C1 segment of cervical spinal cord (tissue), 14 donors: ENCODE measurements at regions not wholly inside any gene's neighbourhood (a gene's known extent, or its start where the extent isn't known, plus 50 kb on each side); places are given as distances from the start of the nearest gene placed in this dataset.
A peak's percentile ranks its signal among the peaks of the same experiment; 100 is the strongest.
"Not testable (repeated sequence)": the region's sequence is repeated elsewhere in the genome, so short reads cannot be mapped to it uniquely, and the experiment has no call there.

Experiments
- DNase-seq, 14 donors: peaks; one replicate each; lab custom pipeline; 2025; lab: John Stamatoyannopoulos, UW

- no peak for DNase-seq
These were observed 350.6 kb upstream of the VRK2 start for GRCh38 chr2:57696016-57696415.

DNA sequence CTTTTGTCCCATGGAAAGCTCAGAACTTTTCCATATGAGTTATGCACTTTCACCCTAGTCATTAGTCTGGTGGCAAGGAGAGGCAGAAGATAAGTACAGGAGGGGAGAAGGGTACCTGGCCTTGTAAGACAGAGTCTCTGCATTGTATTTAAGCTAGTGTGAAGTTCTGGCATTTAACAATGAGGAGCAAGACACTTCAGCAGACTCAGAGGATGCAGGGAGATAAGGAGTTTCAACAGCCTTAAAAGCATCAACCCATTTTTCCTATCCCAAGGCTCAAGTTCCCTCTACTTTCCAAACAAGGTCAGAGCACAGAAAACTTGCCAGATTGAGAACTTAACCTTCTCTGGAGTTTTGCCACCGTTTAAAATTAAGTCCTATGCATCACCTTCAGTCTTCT is 348.2 kb upstream of the VRK2 start:
- DNase-seq: no peak

GRCh38 chr2:57698935-57699449 is 347.6 kb upstream of the VRK2 start:
- no peak for DNase-seq

DNA sequence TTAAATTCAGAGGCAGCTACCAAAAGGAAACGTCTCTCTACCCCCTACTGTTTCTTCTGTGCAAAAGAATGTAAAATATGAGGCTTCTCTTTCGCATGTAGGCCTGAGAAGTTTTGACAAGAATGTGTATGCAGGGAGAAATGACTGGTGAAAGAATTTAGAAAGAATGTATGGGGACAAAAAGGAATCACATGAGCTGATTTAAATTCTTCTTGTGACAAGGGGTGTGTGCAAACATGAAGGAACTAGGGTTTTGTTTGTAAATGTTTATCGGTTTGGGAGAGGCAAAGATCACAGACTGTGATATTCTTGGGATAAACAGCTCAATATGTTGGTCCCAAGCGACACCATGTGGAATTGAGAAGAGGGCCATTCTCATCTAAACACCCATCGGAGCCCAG is 345.2 kb upstream of the VRK2 start:
- no peak for DNase-seq

GRCh38 chr2:57703407-57703806 is 343.2 kb upstream of the VRK2 start:
- DNase-seq: no peak

- not testable (repeated sequence) for DNase-seq
These were observed 338.8 kb upstream of the VRK2 start for GRCh38 chr2:57707794-57708193.

DNA sequence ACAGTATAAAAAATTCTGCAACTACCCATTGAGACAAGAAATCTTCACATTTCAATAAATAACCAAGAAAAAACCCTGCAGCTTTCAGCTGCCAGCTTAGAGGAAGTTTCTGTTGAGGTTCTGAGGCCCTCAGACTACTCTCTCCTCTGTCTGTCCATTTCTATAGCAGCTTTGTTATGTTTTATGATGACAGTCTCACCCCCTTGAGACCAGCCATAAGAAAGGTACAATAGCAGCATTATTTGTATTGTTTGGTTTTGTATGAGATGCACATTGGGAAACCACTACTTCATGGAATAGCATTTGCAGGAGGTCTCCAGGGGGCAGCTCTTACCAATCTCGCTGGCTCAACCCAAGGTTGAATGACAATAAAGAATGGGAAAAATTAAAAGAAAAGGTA is 334.6 kb upstream of the VRK2 start:
- no peak for DNase-seq

DNA sequence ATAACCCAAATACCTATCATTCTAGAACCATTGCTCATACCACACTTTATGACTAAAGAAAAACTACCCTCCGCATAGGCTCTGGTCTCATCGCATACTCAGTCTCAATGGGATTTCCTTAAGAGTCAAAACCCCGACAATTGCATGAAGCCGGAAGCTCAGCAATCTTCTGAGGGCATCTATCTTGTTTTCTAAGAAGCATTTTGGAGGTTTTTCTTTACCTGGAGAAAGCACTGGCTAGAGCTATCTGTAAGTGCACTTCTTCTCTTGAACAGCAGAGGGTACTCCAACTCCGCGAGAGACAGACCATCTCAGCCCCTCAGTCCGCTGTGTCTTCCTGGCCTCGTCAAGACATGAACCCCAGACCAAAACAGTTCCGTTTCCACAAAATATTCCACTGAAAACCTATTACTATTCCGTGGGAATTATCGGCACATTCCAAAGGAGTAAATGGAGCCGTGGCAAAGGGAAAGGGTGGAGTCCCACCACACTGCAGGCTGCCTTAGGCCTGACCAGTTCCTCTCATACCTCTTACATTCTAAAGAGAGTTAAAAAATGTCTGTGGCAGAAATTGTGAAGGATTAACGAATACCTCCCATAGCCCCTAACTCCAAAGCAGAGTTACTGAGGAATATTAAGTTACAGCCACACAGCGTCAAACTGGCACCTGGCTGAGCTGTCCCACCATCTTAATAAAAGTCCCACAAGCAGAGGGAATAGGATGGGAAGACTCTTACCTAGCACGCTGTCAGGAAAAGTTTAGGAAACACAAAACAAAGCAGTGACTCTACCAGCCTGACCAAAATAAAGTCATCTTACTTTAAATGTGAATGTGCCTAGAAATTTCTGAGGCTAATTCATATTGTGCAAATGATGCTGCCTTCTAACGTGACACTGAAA is 325.6 kb upstream of the VRK2 start:
- DNase-seq: peak in 11 of 14 donors; percentile 0 to 34 (median 10)

- DNase-seq: no peak
These were observed 321.2 kb upstream of the VRK2 start for GRCh38 chr2:57725337-57725947.

DNA sequence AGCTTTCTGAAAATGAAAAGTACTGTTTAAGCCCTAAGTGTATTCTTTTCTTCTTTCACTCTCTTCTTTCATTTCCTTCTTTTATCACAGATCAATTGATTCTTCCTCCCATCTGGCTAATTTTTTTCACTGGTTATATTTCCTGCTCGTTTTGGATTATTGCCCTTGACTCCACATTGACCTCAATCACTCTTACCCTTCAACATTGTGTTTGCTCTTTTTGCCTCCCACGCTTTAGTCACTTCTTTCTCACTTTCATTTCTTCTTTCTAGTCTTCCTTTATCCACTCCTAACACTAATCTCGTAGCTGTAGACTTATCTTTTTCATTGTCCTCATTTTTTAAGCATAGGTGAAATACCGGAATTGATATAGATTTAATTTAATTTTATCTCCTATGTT is 320.3 kb upstream of the VRK2 start:
- DNase-seq: no peak

GRCh38 chr2:57728691-57729090 is 317.9 kb upstream of the VRK2 start:
- no peak for DNase-seq

- no peak for DNase-seq
These were observed 312.6 kb upstream of the VRK2 start for GRCh38 chr2:57733956-57734355.

GRCh38 chr2:57740891-57741290 is 305.7 kb upstream of the VRK2 start:
- DNase-seq: no peak

DNA sequence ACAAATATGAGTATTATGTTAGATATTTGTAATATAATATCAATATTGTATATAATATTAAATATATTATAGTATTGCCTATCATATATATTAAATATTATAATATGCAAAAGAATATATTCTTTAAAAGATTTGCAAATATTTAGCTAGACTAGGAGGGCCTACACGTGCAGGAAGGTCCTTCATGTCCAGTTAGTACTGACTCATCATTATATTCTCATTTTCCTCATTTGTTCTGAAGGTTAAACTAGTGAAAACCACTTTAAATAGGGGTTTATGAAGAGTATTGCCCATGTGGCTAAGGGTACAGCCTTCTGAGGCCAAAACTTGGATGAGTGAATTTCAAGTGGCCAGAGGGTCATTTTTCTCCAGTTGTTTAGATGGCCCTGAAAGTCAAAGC is 293.0 kb upstream of the VRK2 start:
- no peak for DNase-seq

GRCh38 chr2:57758686-57759085 is 287.9 kb upstream of the VRK2 start:
- DNase-seq: no peak

GRCh38 chr2:57759131-57759530 is 287.5 kb upstream of the VRK2 start:
- no peak for DNase-seq

DNA sequence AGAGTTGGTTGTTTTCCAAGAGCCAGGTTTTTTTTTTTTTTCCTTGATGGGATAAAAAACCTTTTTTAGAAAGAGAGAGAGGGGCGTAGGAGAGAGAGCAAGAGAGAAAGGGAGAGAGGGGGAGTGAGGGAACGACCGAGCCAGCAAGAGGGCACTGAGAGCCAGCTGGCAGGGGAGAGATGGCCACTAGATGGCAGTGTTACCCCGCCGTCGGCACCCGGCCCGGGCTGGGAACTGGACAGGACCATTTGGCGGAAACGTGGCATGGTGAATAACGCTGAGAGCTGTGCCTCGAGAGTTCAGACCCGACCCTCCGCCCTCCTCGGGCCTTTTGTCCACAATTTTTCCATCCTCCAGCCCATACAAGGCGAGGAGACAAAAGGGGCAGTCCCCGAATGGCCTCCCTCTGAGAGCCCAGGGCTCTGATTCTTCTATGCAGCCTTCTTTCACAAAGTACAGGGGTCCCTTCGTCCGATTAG is 286.7 kb upstream of the VRK2 start:
- DNase-seq: peak; percentile 20 to 95 (median 75)

DNA sequence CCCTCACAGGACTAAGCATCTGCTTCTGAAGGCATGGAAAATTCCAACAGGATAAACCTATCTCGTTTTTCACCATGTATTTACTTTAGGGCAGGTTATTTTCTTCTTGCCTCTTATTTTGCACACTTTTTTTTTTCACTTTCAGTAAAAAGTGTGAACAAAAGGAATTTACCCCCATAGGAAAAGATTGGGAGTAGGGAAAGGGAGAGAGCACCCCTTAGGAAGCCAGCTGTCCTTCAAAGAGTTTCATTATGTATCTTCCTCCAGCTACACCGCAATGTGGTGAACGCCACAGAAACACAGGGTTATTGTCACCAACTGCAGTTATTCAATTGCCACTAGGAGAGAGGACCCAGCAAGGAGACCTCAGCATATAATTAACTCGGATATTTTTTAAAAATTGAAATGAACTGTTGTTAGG is 286.2 kb upstream of the VRK2 start:
- no peak for DNase-seq

DNA sequence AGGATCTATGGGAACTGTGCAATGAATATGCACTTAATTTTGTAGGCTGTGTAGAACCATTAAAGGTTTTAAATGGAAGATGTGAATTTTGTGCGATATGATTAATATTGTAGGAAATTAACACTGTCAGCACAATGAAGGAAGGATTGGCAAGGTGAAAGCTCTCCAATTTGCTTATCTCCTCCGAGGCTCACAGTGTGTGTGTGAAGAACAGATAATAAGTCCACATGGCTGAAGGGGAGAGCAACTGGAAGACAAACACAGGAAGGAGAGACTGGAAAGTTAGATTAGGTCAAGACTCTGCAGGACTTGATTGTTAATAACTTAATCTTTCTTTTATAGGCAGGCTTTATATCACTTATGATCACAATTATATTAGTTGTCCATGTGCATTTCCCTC is 269.7 kb upstream of the VRK2 start:
- DNase-seq: no peak

DNA sequence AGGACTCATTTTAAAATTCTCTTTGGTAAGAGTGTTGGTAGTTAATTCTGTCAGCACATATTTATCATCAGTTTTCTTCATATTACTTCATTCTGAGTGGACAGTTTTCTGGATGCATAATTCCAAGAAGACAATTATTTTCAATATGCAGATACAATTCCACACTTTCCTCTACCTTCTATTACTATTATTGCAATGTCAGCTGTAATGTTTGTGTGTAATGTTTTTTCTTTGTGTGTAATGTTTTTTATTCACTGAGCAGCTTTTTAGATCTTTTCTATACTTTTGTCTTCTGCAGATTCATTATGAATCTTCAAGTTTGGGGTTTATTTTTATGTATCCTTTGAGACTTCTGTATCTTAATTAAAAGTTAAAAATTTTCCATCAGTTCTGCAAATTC is 264.0 kb upstream of the VRK2 start:
- no peak for DNase-seq

- no peak for DNase-seq
These were observed 253.3 kb upstream of the VRK2 start for GRCh38 chr2:57793310-57793709.

GRCh38 chr2:57796527-57796926 is 250.1 kb upstream of the VRK2 start:
- DNase-seq: no peak

- DNase-seq: no peak
These were observed 248.3 kb upstream of the VRK2 start for GRCh38 chr2:57798346-57798745.
